ENCODE measurements at regions not wholly inside any gene's neighbourhood (a gene's known extent, or its start where the extent isn't known, plus 50 kb on each side); places are given as distances from the start of the nearest gene placed in this dataset.

- H3K4me3 ChIP-seq (ENCODE audit: low read depth, low read length): no peak overlapping the region
- TF ChIP-seq, protein P1, sequence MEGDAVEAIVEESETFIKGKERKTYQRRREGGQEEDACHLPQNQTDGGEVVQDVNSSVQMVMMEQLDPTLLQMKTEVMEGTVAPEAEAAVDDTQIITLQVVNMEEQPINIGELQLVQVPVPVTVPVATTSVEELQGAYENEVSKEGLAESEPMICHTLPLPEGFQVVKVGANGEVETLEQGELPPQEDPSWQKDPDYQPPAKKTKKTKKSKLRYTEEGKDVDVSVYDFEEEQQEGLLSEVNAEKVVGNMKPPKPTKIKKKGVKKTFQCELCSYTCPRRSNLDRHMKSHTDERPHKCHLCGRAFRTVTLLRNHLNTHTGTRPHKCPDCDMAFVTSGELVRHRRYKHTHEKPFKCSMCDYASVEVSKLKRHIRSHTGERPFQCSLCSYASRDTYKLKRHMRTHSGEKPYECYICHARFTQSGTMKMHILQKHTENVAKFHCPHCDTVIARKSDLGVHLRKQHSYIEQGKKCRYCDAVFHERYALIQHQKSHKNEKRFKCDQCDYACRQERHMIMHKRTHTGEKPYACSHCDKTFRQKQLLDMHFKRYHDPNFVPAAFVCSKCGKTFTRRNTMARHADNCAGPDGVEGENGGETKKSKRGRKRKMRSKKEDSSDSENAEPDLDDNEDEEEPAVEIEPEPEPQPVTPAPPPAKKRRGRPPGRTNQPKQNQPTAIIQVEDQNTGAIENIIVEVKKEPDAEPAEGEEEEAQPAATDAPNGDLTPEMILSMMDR (IDR thresholded peaks at IDR 0.05; ENCODE audit: borderline replicate concordance, insufficient read depth, low read depth, low read length): no peak
Observed at GRCh38 chr6:71080133-71080532, 123.3 kb upstream of the B3GAT2 start.

- TF ChIP-seq, protein P1 (IDR thresholded peaks at IDR 0.05; ENCODE audit: borderline replicate concordance, insufficient read depth, low read depth, low read length): no peak
- H3K4me3 ChIP-seq (ENCODE audit: low read depth, low read length): no peak overlapping the region
Observed at GRCh38 chr6:71080826-71081225, 124.0 kb upstream of the B3GAT2 start.

GRCh38 chr6:71082033-71082650 lies 125.3 kb upstream of the B3GAT2 start:
- no peak overlapping the region for H3K4me3 ChIP-seq (ENCODE audit: low read depth, low read length)

DNA sequence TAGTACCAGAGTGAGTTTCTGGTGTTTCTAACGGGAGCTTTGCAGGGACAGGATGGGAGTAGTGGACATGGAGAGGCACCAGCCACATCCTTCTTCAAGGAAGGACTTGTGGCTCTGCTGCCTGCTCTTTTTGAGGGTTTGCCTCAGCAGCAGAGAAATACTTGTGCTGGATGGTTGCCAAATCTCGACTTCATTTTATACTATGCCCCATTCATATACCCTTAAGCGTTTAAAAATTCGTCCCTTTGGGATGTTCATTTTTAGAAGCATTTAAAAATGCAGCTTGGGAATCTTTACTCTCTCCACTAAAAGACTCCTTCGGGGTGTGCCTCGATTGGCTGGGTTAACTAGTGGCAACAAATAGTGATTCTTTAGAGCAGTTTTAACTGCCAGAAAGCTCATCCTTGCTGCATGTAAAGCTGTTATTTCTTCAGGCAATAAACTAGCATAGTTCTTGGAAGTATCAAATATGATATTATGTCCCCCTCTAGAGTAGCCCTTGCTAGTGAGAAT lies 126.5 kb upstream of the B3GAT2 start:
- TF ChIP-seq, protein P1 (IDR thresholded peaks at IDR 0.05; ENCODE audit: borderline replicate concordance, insufficient read depth, low read depth, low read length): no peak
- H3K4me3 ChIP-seq (ENCODE audit: low read depth, low read length): no peak overlapping the region

More at GRCh38 chr6:71082033-71082650, 125.3 kb upstream of the B3GAT2 start:
- TF ChIP-seq, protein P1 (IDR thresholded peaks at IDR 0.05; ENCODE audit: borderline replicate concordance, insufficient read depth, low read depth, low read length): no peak

DNA sequence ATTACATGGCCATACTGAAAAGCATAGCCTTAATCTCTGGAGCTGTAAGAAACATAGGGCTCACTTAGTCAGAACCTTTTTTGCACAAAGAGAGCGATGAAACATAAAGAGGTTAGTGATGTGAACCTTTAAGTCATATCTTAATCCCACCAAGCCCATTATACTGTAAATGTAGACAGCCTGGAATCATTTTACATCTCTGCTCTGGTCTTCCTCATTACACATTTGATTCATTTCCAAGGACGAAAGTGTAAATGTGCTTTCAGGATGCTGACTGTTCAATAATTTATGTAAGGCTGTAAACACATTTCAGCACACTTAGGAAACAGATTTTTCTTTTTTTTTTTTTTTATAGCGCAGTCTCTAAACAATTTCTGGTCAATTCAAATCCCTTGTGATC lies 131.3 kb upstream of the B3GAT2 start:
- TF ChIP-seq, protein P1 (IDR thresholded peaks at IDR 0.05; ENCODE audit: borderline replicate concordance, insufficient read depth, low read depth, low read length): no peak
- no peak overlapping the region for H3K4me3 ChIP-seq (ENCODE audit: low read depth, low read length)

GRCh38 chr6:71090217-71090616 lies 133.4 kb upstream of the B3GAT2 start:
- TF ChIP-seq, protein P1 (IDR thresholded peaks at IDR 0.05; ENCODE audit: borderline replicate concordance, insufficient read depth, low read depth, low read length): no peak
- H3K4me3 ChIP-seq (ENCODE audit: low read depth, low read length): no peak overlapping the region

GRCh38 chr6:71091167-71091566 lies 134.3 kb upstream of the B3GAT2 start:
- TF ChIP-seq, protein P1 (IDR thresholded peaks at IDR 0.05; ENCODE audit: borderline replicate concordance, insufficient read depth, low read depth, low read length): no peak
- no peak overlapping the region for H3K4me3 ChIP-seq (ENCODE audit: low read depth, low read length)

Measured in GM12875 (cell line).